Loucy (cell line): ENCODE measurements at regions not wholly inside any gene's neighbourhood (a gene's known extent, or its start where the extent isn't known, plus 50 kb on each side); places are given as distances from the start of the nearest gene placed in this dataset.

Experiments used
- H2AFZ ChIP-seq: fragments of 200-600 bp; sonication (generic); 2 replicates; pipeline ENCODE4 v1.6.0; 2016; ENCODE audit warnings: antibody characterized with exemption, mild to moderate bottlenecking, low read length, moderate library complexity
- H3F3A ChIP-seq: fragments of 200-600 bp; 2 replicates; pipeline ENCODE4 v1.6.0; 2016; ENCODE audit warnings: antibody characterized with exemption, low read depth, mild to moderate bottlenecking
- H3K27me3 ChIP-seq: fragments of 200-600 bp; sonication (generic); 2 replicates; pipeline ENCODE4 v1.6.1; 2014; ENCODE audit warnings: low read length, mild to moderate bottlenecking; ENCODE audit not compliant: insufficient read depth, poor library complexity, severe bottlenecking
- H3K36me3 ChIP-seq: fragments of 200-600 bp; sonication (generic); 2 replicates; pipeline ENCODE4 v1.6.1; 2016; ENCODE audit warnings: low read length; ENCODE audit not compliant: insufficient read depth
- H3K4me1 ChIP-seq: fragments of 200-600 bp; sonication (generic); 2 replicates; pipeline ENCODE4 v1.5.1; 2014; ENCODE audit warnings: low read length, mild to moderate bottlenecking; ENCODE audit not compliant: insufficient read depth, poor library complexity, severe bottlenecking
- H3K4me2 ChIP-seq: fragments of 200-600 bp; sonication (generic); 2 replicates; pipeline ENCODE4 v1.6.0; 2014; ENCODE audit warnings: antibody characterized with exemption, low read length, low read depth, mild to moderate bottlenecking; ENCODE audit not compliant: poor library complexity, severe bottlenecking
- H3K4me3 ChIP-seq: fragments of 200-600 bp; sonication (generic); 2 replicates; pipeline ENCODE4 v1.5.1; 2014; ENCODE audit warnings: low read length, mild to moderate bottlenecking, mixed read lengths; ENCODE audit not compliant: poor library complexity, severe bottlenecking
- H3K79me2 ChIP-seq: fragments of 200-600 bp; sonication (generic); 2 replicates; pipeline ENCODE4 v1.6.1; 2014; ENCODE audit warnings: low read length; ENCODE audit not compliant: insufficient read depth
- H3K9ac ChIP-seq: fragments of 200-600 bp; sonication (generic); 2 replicates; pipeline ENCODE4 v1.6.0; 2014; ENCODE audit warnings: mild to moderate bottlenecking, low read depth, low read length, moderate library complexity; ENCODE audit not compliant: poor library complexity, severe bottlenecking
- H3K9me2 ChIP-seq: fragments of 200-600 bp; sonication (generic); replicated peaks from 2 replicates; pipeline ENCODE4 v1.6.1; 2016; ENCODE audit warnings: low read depth, low read length, mixed read lengths
- H3K9me3 ChIP-seq: fragments of 200-600 bp; sonication (generic); 2 replicates; pipeline ENCODE4 v1.6.1; 2014; ENCODE audit warnings: mild to moderate bottlenecking, antibody characterized with exemption, low read length, low read depth; ENCODE audit not compliant: insufficient read depth
- H4K20me1 ChIP-seq: fragments of 200-600 bp; sonication (generic); 2 replicates; pipeline ENCODE4 v1.6.0; 2014; ENCODE audit warnings: antibody characterized with exemption, low read length, mild to moderate bottlenecking; ENCODE audit not compliant: insufficient read depth, poor library complexity, severe bottlenecking
- CTCF ChIP-seq: fragments of 200-600 bp; sonication (generic); conservative IDR thresholded peaks from 2 replicates; pipeline ENCODE4 v1.5.1; 2014; ENCODE audit warnings: mild to moderate bottlenecking, antibody characterized with exemption, low read length
- EZH2phosphoT487 ChIP-seq: fragments of 200-600 bp; IDR thresholded peaks from 2 replicates; pipeline ENCODE4 v1.6.1; 2018; ENCODE audit warnings: antibody characterized with exemption, mild to moderate bottlenecking, moderate library complexity, borderline replicate concordance

DNA sequence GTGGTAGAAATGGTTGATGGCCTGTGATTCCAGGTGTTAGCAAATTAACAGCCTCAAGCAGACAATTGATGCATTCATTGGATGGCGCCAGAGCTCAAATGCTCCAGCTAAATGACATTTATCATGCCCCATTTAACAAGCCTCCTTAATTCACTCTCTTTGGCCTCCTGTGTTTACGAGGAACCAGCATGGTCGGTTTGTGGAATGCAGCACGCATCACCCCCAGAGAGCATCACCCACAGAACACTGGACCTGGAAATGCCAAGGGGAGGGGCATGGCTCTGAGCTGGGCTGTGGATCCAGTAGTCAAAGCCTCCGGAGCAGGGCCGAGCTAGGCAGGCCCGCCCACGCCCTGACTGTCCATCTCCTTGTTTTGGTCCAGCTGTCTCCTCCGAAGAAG lies 434.0 kb downstream of the GADD45G start:
- Histone ChIP-seq H3K27me3 (no peaks in the 10 kb centered on the region), H3K9me2 (no peaks in the 10 kb centered on the region), H3K9ac (no peak overlapping the region), H3F3A (no peaks in the 10 kb centered on the region), H3K9me3 (no peaks in the 10 kb centered on the region), H2AFZ (no peak overlapping the region), H3K4me1 (no peaks in the 10 kb centered on the region), H3K4me2 (no peak overlapping the region), H3K4me3 (no peak overlapping the region), H3K36me3 (no peaks in the 10 kb centered on the region), H4K20me1 (no peaks in the 10 kb centered on the region), H3K79me2 (no peaks in the 10 kb centered on the region)
- TF ChIP-seq CTCF = no peak
- no peak for TF ChIP-seq EZH2phosphoT487

GRCh38 chr9:90044263-90044662 lies 439.5 kb downstream of the GADD45G start:
- Histone ChIP-seq H3K79me2 (no peaks in the 10 kb centered on the region), H3K9me2 (no peaks in the 10 kb centered on the region), H3K27me3 (no peaks in the 10 kb centered on the region), H3K9ac (no peak overlapping the region), H3K4me2 (no peak overlapping the region), H3K36me3 (no peaks in the 10 kb centered on the region), H3K4me1 (no peaks in the 10 kb centered on the region), H3K4me3 (no peak overlapping the region), H3F3A (no peaks in the 10 kb centered on the region), H2AFZ (no peak overlapping the region), H3K9me3 (no peaks in the 10 kb centered on the region), H4K20me1 (no peaks in the 10 kb centered on the region)
- TF ChIP-seq EZH2phosphoT487 (no peak), CTCF (no peak)

DNA sequence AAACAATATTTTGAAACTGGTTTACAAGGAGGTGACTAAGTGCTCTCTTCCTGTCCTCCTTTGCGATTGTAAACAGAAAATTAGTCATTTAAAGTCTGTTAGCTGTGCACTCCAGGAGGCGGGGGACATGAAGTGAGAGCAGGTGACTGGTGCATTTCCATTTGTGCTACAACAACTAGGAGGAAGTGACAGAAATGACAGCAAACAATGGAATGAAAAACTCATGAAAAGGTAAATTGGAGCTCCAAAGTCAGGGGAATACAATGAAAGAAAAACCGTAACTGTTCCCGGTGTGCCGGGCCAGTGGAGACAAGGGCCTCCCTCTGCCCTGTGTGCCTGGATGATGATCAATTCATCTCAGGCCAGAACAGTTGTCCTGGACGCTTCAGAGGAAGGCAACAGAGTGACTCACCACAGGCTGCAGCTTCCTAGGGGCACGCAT lies 439.9 kb downstream of the GADD45G start:
- H3K36me3 ChIP-seq = no peaks in the 10 kb centered on the region
- H3K4me2 ChIP-seq = no peak overlapping the region
- H2AFZ ChIP-seq = no peak overlapping the region
- H3K4me3 ChIP-seq = no peak overlapping the region
- no peaks in the 10 kb centered on the region for H4K20me1 ChIP-seq
- no peaks in the 10 kb centered on the region for H3K9me2 ChIP-seq
- H3F3A ChIP-seq = no peaks in the 10 kb centered on the region
- no peaks in the 10 kb centered on the region for H3K4me1 ChIP-seq
- no peak overlapping the region for H3K9ac ChIP-seq
- H3K27me3 ChIP-seq = no peaks in the 10 kb centered on the region
- no peaks in the 10 kb centered on the region for H3K79me2 ChIP-seq
- H3K9me3 ChIP-seq = no peaks in the 10 kb centered on the region
- TF ChIP-seq CTCF (no peak), EZH2phosphoT487 (no peak)
